SJSA1 (cell line): ENCODE measurements at regions not wholly inside any gene's neighbourhood (a gene's known extent, or its start where the extent isn't known, plus 50 kb on each side); places are given as distances from the start of the nearest gene placed in this dataset.

ENCODE experiments used
- DNase-seq, 2 experiments: peaks; one replicate each; pipeline ENCODE4 v3.0.0-alpha.2; 2015 to 2020; ENCODE audit warnings: low spot score in 2 of 2, low read depth in 1 of 2
- H3K27ac ChIP-seq: fragments of 250-450 bp; sonication (Bioruptor Pico); 2 replicates; pipeline ENCODE4 v1.5.1; 2020; ENCODE audit warnings: mild to moderate bottlenecking, moderate library complexity
- H3K27me3 ChIP-seq: fragments of 250-450 bp; sonication (Bioruptor Pico); replicated peaks from 2 replicates; pipeline ENCODE4 v1.5.1; 2020; ENCODE audit warnings: mild to moderate bottlenecking, moderate library complexity
- H3K36me3 ChIP-seq: fragments of 250-450 bp; sonication (Bioruptor Pico); 2 replicates; pipeline ENCODE4 v1.5.1; 2020; ENCODE audit warnings: mild to moderate bottlenecking
- H3K4me1 ChIP-seq: fragments of 250-450 bp; sonication (Bioruptor Pico); replicated peaks from 2 replicates; pipeline ENCODE4 v1.6.1; 2021; ENCODE audit warnings: mild to moderate bottlenecking
- H3K4me3 ChIP-seq: fragments of 250-450 bp; sonication (Bioruptor Pico); 2 replicates; pipeline ENCODE4 v1.5.1; 2020; ENCODE audit warnings: mild to moderate bottlenecking
- H3K9me3 ChIP-seq: fragments of 250-450 bp; sonication (Bioruptor Pico); replicated peaks from 2 replicates; pipeline ENCODE4 v1.5.1; 2020; ENCODE audit warnings: mild to moderate bottlenecking

- no peaks in the 10 kb centered on the region for H3K36me3 ChIP-seq
- H3K4me1 ChIP-seq, result peaks cover 2% of the 10 kb centered on the region; the same call in 1 of the 2 replicates
- H3K4me3 ChIP-seq, result no peak overlapping the region
- no peaks in the 10 kb centered on the region for H3K9me3 ChIP-seq
- H3K27me3 ChIP-seq, result peaks cover 19% of the 10 kb centered on the region
- no peak overlapping the region for H3K27ac ChIP-seq
- DNase-seq, result no peak
These were observed 79.1 kb upstream of the EPB41L3 start for GRCh38 chr18:5622905-5623304.

- no peak overlapping the region for H3K4me3 ChIP-seq
- H3K9me3 ChIP-seq, result no peaks in the 10 kb centered on the region
- H3K36me3 ChIP-seq, result no peaks in the 10 kb centered on the region
- no peak for DNase-seq
- 0 out of 2 replicates have a peak, but pooled peaks cover 4% of the 10 kb centered on the region for H3K27me3 ChIP-seq
- no peak overlapping the region for H3K27ac ChIP-seq
- H3K4me1 ChIP-seq, result no peaks in the 10 kb centered on the region
These were observed 76.5 kb upstream of the EPB41L3 start for GRCh38 chr18:5620289-5620688.

DNA sequence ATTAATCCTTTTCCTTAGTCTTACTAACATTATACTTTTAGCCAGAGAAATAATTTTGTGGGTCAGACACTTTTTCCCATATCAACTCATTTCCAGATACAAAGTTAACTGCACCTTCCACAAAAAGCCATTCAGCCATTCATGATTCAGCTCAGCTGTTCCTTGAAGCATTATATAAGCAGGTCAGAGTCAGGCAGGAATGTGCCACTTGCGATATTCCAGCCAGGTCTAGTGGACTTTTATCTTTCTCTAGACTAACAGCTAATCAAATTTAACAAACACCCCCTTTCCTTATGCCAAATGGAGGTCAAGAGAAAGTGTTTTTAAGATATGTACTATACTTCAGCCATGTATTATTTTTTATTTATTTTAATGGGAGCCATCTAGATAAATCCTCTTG is 75.6 kb upstream of the EPB41L3 start:
- Histone ChIP-seq H3K9me3 (no peaks in the 10 kb centered on the region), H3K27ac (no peak overlapping the region), H3K36me3 (no peaks in the 10 kb centered on the region), H3K27me3 (0 out of 2 replicates have a peak, but pooled peaks cover under 1% of the 10 kb centered on the region), H3K4me1 (no peaks in the 10 kb centered on the region), H3K4me3 (no peak overlapping the region)
- no peak for DNase-seq

GRCh38 chr18:5618047-5618688 is 74.4 kb upstream of the EPB41L3 start:
- H3K27ac ChIP-seq, result no peak overlapping the region
- no peaks in the 10 kb centered on the region for H3K9me3 ChIP-seq
- H3K36me3 ChIP-seq, result no peaks in the 10 kb centered on the region
- H3K27me3 ChIP-seq, result no peaks in the 10 kb centered on the region
- DNase-seq, result no peak
- no peak overlapping the region for H3K4me3 ChIP-seq
- H3K4me1 ChIP-seq, result no peaks in the 10 kb centered on the region

- Histone ChIP-seq H3K36me3 (no peaks in the 10 kb centered on the region), H3K27ac (no peak overlapping the region), H3K4me3 (no peak overlapping the region), H3K27me3 (no peaks in the 10 kb centered on the region), H3K9me3 (no peaks in the 10 kb centered on the region), H3K4me1 (no peaks in the 10 kb centered on the region)
- DNase-seq, result no peak
These were observed 67.4 kb upstream of the EPB41L3 start for GRCh38 chr18:5611221-5611620.

DNA sequence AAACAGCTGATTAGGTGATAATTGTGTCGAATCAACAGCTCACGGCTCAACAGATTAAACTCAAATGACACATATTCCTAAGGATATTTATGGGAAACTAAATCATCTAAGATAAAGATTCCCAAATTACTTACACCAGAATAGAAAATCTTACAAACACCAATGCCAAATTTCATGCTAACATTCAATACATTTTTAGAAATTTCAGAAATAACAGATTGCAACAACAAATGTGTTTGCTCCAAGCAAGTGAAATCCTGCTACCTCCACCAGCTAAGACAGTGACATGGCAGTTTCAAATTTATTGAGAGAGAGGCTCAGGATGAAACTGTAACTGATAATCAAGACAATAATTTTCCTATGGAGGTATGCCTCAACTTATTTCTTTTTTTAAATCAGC is 65.0 kb upstream of the EPB41L3 start:
- H3K4me3 ChIP-seq, result no peak overlapping the region
- no peak for DNase-seq
- no peak overlapping the region for H3K27ac ChIP-seq
- H3K9me3 ChIP-seq, result no peaks in the 10 kb centered on the region
- H3K27me3 ChIP-seq, result no peaks in the 10 kb centered on the region
- no peaks in the 10 kb centered on the region for H3K4me1 ChIP-seq
- H3K36me3 ChIP-seq, result no peaks in the 10 kb centered on the region

- no peak overlapping the region for H3K27ac ChIP-seq
- no peaks in the 10 kb centered on the region for H3K36me3 ChIP-seq
- no peaks in the 10 kb centered on the region for H3K9me3 ChIP-seq
- no peaks in the 10 kb centered on the region for H3K27me3 ChIP-seq
- H3K4me1 ChIP-seq, result no peaks in the 10 kb centered on the region
- no peak for DNase-seq
- no peak overlapping the region for H3K4me3 ChIP-seq
These were observed 63.2 kb upstream of the EPB41L3 start for GRCh38 chr18:5606951-5607350.

DNA sequence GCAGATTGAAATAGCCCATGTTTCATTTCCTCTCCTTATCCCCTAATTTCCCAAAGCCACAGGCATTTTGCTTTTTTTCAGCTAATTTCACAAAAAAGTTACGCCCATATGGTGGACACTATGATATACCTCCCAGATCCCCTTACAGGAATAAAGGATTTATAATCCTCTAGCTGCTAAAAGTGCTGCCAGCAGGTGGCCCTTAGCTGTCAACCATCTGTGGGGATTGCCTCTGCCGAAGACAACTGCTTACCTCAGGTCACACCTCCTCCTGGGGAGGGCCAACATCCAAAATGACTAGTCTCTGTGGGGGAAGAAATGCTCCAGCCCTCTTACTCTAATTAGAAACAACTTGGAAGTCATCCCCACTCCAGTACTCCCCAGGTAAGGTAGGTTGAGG is 61.0 kb upstream of the EPB41L3 start:
- H3K36me3 ChIP-seq, result no peaks in the 10 kb centered on the region
- no peaks in the 10 kb centered on the region for H3K4me1 ChIP-seq
- H3K9me3 ChIP-seq, result no peaks in the 10 kb centered on the region
- DNase-seq, result no peak
- H3K27ac ChIP-seq, result no peak overlapping the region
- no peak overlapping the region for H3K4me3 ChIP-seq
- no peaks in the 10 kb centered on the region for H3K27me3 ChIP-seq

- Histone ChIP-seq H3K4me1 (no peaks in the 10 kb centered on the region), H3K4me3 (no peak overlapping the region), H3K9me3 (no peaks in the 10 kb centered on the region), H3K27ac (no peak overlapping the region), H3K27me3 (no peaks in the 10 kb centered on the region), H3K36me3 (no peaks in the 10 kb centered on the region)
- no peak for DNase-seq
These were observed 59.4 kb upstream of the EPB41L3 start for GRCh38 chr18:5603153-5603552.

DNA sequence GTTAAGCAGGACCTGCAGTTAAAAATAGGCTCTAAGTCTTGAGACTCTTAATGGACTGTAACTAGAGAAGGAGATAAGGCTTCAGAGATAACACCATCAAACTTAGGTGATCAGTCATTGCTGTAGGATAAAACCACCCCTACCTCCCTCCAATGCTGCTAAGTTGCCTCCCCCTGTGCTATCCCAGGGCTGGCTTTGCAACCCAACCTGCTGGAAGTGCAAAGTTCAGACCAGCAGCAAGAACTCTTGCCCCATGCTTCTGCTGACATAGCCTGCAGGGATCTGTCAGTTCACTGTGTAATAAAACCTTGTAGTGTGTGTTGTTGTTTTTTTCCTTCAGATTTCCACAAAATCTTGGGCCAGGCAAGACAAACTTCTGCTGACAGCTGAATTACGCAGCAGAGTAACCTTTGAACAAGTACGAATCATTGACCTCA is 57.4 kb upstream of the EPB41L3 start:
- Histone ChIP-seq H3K36me3 (no peaks in the 10 kb centered on the region), H3K27me3 (0 out of 2 replicates have a peak, but pooled peaks cover 3% of the 10 kb centered on the region), H3K4me3 (no peak overlapping the region), H3K27ac (no peak overlapping the region), H3K4me1 (no peaks in the 10 kb centered on the region), H3K9me3 (no peaks in the 10 kb centered on the region)
- DNase-seq, result no peak

DNA sequence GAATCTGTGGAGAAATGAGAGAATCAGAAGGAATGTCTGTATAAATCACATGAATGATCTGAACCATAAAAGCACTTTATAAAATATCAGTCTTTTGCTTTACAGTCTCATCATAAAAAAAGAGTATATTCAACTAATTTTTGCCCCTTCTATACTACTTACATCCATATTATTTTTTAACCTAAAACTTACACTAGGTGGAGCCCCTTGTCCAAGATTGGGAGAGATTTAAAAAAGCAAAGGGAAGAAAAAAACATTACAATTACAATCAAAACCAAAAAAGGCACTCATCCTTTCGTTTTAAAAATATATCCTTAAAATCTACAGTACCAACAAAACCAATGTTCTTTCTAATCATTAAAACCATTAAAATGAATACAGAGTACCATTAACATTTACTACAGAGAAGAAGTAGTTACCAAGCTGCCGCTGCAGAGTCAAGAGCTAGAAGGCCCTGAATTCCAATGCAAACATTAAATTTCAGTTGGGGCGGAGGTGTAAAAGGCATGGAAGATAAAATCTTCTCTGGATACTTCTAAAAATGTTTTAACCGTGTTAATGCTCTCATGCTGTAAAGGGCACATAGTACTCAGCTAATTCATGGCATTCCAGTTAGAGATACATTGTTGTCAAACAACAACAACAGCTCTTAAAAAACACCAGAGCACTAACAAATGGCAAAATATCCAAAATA is 56.7 kb upstream of the EPB41L3 start:
- no peak overlapping the region for H3K4me3 ChIP-seq
- H3K9me3 ChIP-seq, result no peaks in the 10 kb centered on the region
- no peaks in the 10 kb centered on the region for H3K36me3 ChIP-seq
- no peak overlapping the region for H3K27ac ChIP-seq
- H3K4me1 ChIP-seq, result no peaks in the 10 kb centered on the region
- 0 out of 2 replicates have a peak, but pooled peaks cover 3% of the 10 kb centered on the region for H3K27me3 ChIP-seq
- DNase-seq, result no peak

- H3K9me3 ChIP-seq, result no peaks in the 10 kb centered on the region
- DNase-seq, result no peak
- no peaks in the 10 kb centered on the region for H3K36me3 ChIP-seq
- H3K27me3 ChIP-seq, result 0 out of 2 replicates have a peak, but pooled peaks cover 3% of the 10 kb centered on the region
- no peak overlapping the region for H3K27ac ChIP-seq
- no peaks in the 10 kb centered on the region for H3K4me1 ChIP-seq
- no peak overlapping the region for H3K4me3 ChIP-seq
These were observed 52.8 kb upstream of the EPB41L3 start for GRCh38 chr18:5596585-5596984.
